GM20431 (cell line): ENCODE measurements at regions not wholly inside any gene's neighbourhood (a gene's known extent, or its start where the extent isn't known, plus 50 kb on each side); places are given as distances from the start of the nearest gene placed in this dataset.

ENCODE experiments used
- in situ Hi-C: fragments of 300-500 bp; cut with MseI, MboI; formaldehyde crosslinking; loops from one replicate; pipeline ENCODE4 v1.15.0; 2020; ENCODE audit warnings: low sequenced_read_pairs; ENCODE audit not compliant: unreplicated experiment

DNA sequence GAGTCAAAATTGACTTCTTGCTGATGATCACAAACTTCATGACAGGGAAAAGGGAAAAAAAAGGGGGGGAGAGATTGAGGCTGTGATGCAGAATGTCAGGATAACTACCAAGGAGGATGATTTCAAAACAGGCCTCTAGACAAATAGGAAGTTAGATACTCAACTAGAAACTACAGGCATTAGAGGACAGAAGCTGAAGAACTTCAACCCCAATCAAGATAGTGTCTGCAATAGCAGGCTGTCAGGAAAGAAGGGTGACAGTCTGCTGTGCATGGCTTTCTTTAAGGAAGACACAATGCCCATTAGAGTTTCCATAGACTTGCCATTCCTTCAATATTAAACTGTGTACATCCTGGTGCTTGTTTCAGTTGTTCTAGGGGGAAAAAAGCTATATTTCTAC lies 257.2 kb downstream of the TTLL7 start:
- in situ Hi-C loops = no loop called here

DNA sequence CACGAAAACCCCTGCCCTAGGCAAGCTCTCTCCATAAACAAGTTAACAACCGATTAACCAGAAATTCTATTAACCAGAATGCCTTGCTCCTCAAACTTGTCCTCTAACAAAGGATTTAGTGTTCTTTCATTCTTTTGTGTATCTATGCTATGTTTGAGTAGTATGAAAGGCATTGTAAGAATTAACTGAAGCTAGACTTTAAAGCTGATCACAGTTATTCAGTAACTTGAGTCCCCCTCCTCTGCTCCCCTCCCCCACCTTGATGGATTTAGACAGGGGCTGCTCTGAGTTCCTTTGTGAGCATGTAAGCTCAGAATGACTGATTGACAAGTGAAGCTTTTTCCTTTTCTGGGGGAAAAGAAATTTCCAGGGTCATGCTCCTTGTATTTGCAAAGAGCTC lies 257.6 kb downstream of the TTLL7 start:
- in situ Hi-C loops = no loop called here

DNA sequence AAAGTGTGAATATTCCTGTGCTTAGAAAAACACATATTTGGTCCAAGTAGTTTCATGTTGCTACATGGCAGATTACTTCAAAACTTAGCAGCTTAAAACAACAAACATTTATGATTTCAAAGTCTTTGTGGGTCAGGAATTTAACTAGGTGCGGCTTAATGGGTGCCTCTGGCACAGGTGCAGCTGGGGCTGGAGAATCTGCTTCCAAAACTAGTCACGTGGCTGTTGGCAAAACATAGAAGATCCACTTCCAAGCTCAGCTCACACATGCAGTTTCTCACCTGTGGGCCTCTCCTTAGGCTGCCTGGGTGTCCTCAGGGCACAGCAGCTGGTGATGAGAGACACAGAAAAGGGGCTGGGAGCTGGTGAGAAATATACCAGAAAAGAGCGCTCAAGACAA lies 263.4 kb downstream of the TTLL7 start:
- in situ Hi-C loops = no loop called here

DNA sequence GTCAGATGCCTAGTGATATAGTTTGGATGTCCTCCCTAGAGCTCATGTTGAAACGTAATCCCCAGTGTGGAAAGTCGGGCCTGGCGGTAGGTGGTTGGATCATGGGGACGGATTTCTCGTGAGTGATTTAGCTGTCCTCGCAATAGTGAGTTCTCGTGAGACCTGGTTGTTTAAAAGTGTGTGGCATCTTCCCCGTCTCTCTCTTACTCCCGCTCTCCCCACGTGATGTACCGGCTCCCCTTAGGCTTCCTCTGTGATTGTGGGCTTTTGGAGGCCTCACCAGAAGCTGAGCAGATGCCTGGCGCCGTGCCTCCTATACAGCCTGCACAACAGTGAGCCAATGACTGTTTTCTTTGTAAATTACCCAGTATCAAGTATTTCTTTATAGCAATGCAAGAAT lies 264.5 kb downstream of the TTLL7 start:
- in situ Hi-C loops = no loop called here

DNA sequence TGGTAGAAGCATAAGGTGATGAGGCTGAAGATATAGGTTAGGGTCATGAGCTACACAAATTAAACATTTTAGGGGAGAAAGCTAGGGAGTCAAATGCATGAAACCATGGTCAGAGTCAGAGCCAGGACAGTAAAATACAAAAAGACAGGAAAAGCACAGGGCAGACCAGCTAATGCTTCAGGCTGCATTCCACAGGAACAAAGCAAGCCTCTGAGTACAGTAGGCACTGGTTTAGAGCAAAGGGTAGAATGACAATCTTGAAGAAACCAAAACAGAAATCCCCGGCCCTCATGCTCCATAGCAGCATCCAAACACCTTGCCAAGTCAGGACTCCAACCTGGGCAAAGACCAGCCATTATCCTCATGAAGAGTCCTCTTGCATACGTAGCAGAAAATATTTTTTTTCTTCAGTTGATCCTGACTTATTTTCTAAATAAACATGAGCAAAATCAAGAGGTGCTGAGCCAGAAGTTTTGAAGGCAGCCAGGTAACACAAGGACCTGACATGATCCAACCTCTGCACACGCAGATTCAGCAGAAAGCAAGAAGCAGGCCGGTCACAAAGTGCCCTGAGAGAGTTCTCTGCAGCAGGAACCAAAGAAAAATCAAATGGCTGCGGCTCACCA lies 273.1 kb downstream of the TTLL7 start:
- in situ Hi-C loops = no loop called here

DNA sequence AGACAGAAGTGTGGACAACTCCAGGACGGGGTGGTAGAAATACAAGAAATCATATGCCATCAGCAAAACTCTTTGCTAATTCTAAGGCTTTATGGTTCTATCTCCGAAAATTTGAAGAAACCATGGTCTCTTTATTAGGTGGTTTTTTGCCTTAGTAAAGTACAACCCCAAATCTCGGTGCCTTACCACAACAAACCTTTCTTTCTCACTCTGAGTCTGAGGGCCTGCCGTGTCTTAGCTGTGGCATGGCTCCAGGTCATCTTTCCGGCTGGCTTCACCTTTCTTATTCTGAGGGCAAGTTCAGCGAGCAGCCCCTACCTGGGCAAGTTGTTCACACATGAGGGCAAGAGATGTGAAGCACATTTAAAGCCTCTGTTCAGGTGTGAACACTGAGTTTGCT lies 280.6 kb downstream of the TTLL7 start:
- in situ Hi-C loops = no loop called here

DNA sequence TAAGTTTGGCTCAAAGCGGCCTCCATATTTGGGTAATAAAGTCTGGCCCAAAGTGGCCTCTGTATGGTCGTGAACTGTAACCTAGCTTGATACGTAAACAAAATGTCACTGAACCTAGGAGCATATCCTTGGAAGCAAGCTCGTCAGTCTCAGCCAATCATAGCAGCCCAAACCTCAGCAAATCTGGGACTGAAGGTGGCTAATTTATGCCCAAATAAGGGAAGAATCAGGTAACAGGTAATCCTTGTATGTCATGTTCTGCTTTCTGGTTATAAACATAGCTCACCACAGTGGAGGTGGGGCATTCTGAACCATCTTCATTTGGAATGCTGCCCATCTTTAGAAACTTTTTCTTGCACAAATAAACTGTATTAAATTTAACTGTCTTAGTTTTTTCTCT lies 281.1 kb downstream of the TTLL7 start:
- in situ Hi-C loops = no loop called here

DNA sequence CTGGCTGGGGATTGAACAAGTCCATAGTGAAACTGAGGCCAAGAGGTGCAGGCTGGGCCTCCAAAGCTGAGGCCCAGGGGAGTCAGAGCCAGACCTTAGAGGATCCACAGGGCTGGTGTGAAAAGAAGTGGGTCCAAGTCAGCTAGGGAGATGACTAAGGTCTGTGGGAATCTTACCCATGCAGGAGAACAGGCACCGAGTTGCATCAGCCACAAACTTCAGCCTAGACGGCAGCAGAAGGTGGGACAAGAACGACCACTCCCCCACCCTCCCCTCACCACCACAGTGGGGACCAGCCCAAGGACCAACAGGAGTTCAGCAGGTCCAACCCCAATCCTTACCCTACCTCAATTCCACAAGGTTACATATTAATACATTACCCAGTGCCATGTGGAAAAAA lies 282.3 kb downstream of the TTLL7 start:
- in situ Hi-C loops = no loop called here

DNA sequence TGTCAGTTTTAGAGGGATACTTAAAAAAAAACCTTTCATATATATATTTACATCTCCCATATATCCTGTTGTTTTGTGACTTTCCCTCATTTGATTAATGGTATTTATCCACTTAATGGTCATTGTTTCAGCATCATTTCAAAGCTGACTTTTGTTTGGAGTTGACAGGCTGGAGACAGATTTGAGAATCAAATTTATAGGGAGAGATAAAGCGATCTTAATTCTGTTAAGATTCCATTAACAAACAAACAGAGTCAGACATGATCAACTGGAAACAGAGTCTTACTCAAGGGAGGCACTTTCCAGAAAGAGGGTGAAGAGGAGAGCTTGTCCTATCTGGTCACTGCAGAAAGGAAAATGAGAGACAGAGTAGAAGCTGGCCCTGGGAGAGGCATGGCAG lies 283.4 kb downstream of the TTLL7 start:
- in situ Hi-C loops = no loop called here

DNA sequence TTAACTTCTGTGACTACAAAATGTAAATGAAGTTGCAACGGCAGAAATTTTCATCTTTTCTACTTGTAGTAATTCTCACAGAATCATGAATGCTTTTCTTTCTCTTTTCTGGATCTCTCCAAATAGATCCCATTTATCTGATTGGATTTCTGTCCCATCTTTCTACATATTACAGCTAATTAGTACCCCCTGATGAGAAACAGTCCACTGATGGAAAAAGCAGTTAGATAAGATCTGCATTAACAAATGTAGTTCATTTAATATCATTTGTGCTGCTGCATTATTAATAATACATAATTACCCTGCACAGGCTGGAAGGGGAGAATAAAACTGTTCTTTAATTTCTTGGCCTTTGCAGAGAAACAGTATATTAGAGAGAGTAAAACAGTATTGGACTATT lies 289.3 kb downstream of the TTLL7 start:
- in situ Hi-C loops = no loop called here

DNA sequence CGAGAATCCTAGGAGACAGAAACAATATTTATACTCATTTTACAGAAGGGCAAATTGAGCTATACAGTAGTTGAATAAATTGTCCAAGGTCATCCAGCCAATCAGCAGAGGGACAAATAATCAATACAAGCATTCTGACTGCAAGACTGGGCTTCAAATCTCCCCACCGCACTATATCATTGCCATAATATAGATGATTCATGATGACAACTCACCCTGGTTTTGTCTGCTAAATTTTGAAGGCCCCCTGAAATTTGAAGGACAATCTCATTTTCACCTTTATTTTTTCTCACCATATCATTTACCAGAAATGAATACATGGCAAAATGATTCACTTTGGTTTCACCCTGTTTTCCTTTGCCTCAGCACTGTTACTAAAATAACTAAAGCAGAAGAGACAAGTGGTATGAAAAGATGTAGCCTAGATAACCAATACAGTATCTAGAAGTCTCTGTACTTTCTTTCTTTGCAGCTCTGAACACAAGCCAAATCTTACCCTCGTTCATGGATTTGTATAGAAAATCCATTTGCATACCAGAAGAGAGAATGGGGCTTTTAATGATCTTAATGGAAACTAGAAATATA lies 292.5 kb downstream of the TTLL7 start:
- in situ Hi-C loops = no loop called here

DNA sequence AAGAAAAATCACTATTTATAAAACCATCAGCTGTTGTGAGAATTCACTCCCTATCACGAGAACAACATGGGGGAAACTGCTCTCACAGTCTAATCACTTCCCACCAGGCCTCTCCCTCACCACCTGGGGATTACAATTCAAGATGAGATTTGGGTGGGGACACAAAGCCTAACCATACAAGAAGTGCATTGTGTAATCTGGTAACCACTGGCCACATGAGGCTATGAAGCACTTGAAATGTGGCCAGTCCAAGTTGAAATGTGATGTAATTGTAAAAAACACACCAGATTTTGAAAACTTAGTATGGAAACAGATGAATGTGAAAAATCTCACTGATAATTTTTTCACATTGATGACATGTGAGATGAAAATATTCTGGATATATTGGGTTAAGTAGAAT lies 293.8 kb downstream of the TTLL7 start:
- in situ Hi-C loops = no loop called here

DNA sequence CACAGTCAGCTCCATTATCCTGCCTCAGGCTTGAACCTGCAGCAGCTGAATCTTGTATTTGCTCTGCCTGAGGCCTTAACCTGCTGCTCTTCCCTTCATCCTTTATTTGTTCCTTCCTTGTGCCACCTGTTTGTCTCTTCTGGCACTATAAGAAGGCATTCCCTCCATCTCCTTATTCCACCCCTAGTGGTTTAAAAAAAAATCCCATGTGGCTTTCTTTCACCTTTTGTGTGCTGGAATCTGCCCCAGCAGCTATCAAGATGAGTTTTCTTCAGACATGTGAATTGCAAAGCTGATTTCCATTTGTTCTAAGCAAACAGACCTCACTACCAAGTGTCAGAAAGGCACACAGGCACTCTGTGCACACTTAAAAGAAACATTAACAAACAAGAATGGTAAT lies 294.6 kb downstream of the TTLL7 start:
- in situ Hi-C loops = no loop called here

DNA sequence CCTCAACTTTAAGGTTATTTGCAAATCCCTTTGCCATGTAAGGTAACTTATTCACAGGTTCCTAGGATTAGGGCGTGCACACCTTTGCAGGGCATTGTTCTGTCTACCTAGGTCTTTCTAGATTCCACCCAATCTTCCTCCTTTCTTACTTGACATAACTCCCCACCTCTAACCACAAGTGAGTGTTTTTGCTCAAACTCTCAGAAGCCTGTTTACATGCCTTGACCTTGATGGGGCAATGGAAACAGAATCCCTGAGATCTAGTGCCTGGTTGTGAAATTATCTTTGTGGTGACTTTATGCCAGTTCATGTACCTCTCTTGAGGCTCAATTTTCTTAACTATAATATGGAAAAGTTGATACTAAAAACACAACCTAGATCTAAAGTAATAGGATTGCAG lies 296.6 kb downstream of the TTLL7 start:
- in situ Hi-C loops = no loop called here

DNA sequence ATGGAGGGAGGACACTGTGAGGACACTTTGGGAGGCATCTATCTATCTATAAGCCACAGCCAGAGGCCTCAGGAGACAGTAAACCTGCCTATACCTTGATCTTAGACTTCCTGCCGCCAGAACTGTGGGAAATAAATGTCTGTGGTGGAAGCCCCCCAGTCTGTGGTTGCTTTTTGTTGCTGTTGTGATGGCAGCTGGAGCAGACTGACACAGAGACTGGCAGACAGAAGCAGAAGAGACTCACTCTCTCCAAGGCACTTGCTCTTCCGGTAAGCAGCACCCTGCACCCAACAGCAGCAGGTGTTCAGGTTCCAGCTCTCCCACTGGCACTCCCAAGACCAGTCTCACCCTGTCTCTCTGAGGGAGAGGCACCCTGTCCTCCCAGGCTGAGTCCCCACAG lies 297.6 kb downstream of the TTLL7 start:
- in situ Hi-C loops = no loop called here

DNA sequence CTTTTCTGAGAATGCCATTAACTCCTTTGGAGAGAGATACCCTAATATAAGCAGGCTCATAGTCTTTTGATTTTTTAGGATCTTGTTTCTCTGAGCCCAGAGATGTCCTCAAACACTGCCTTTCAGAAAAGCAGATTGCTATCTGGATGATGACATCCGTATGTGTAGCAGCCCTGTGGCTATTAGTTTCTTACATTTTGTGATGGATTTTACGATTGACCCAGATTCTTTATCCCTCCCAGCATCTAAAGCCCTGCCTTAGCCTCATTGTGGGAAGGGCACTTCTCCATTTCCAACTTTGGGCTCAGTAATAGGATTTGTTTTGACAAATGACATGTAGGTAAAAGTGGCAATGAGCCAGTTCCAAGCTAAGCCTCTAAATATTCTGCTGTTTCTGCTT lies 300.3 kb downstream of the TTLL7 start:
- in situ Hi-C loops = no loop called here

DNA sequence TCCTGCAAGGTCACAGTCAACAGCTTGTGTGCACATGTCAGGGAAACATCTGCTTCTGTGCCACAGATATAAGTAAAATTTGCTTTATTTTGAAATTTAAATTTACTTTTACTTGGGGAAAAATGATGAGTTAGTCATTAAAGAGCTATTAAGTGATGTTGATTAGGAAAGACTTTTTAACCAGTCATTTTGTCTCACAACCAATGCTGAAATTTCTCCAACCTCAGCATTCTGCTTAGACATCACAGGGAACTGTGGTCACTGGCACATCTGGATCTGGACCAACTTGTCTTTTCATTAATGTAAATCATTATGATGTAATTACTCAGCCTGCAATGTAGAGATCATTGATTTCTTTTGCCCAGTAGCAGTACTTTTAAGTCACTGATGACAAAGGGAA lies 301.0 kb downstream of the TTLL7 start:
- in situ Hi-C loops = no loop called here

DNA sequence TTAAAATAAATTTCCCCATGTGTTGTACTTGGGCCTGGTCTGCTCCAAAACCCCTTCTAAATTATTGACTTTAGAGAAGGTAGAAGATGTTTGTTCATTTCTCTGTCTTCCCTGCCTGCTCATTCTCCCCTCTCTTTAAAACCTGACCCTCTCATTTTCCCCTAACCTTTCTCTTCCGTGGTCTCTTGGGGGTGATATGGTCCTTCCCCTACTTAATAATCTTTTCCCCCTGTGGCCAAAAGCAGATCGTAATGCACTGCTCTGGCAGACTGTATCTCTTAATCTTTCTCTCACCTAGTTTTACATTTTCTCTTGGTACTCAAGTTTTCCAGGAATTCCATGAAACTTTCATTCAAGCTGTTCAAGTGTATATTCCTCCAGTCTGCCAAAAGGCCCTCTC lies 301.7 kb downstream of the TTLL7 start:
- in situ Hi-C loops = no loop called here

DNA sequence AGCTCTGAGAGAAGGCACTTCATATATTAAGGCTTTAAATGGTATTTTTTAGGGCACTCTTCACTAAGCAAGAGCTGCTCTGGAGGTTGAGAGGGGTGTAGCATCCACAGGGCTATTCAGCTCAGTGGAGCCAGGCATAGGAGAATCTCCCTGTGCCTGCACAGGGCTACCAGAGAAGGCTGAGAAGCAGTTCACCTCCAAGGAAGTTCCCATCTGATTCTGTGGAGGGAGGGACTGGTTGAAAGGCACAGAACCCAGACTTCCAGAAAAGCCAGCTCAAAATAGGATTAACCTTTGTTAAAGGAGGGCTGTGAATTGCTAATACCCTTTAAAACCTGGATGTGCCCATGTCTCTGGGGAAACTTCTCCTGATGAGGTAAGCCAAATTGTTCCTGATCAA lies 304.5 kb downstream of the TTLL7 start:
- in situ Hi-C loops = no loop called here

DNA sequence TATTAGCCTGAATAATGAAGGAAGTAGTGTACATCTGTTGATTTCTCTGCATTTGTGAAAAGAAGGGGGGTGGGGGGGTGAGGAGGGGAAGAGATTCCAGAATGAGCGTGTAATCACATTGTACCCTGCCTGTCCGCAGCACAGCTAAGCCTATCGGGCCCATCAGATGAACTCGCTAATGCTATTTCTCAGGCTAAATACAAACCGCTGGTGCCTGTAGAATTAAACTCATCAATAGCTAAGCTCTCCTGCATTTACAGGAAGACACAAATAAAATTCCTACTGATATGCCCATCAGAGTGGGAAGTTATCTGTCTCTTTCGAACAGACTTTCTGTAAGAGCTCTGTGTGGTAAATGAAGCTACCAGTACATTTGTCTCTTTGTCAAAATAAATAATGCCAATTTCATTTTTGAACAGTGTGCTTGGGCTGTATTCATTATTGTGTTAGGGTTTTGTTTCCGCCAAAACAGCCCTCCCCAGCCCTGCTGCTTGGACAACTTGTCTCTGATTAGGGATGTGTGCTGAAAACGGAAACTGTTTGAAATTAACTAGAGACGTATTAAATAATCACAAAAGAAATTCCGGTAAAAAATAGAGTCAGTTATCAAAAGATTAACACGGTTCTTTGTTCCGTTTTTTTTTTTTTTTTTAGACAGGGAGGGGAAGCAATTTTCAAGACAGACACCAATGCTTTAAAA lies 305.4 kb downstream of the TTLL7 start:
- in situ Hi-C loops = no loop called here

DNA sequence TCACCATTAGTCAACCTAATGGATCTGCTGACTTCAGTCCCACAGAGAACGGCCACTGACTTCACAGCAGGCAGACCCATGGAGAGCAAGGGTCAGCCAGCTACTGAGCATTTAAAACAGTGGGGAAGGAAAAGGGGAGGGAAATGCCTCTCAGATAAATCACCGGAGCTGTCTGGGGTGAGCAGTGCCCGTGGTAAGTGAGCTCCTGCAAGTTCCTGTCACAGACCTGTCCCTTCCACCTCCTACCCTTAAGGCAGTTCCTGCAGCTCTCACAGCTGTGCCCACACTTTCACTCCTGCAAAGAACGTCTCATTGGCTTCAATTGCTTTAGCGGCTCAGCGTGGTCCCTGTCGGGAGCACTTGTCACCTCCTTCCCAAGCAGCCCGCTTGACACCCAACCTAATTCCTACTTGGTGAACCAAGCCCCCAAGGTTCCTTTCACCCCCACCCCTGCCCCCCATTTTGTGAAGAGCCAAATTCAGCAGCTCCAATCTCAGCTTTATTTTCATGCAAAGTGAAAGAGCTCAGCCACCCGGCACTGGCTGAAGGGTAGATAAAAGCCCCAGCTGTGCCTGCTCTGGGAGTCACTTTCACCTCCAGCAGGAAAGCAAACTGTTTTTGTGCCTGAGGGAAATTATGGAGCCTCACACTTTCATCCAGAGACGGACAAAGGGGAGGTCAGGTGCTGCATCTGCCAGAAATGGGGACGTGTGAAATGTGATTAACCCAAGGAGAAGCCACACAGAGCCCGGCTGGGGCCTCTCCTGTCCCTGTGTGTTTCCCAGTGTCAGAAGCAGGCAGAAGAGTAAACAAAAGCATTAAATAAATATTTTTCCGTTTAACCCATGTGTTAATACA lies 306.2 kb downstream of the TTLL7 start:
- in situ Hi-C loops = no loop called here
